Activated naive CD4-positive, alpha-beta T cell treated with anti-CD3 and anti-CD28 coated beads for 36 hours (primary cell): ENCODE measurements at regions not wholly inside any gene's neighbourhood (a gene's known extent, or its start where the extent isn't known, plus 50 kb on each side); places are given as distances from the start of the nearest gene placed in this dataset.

Experiments
- CTCF ChIA-PET: fragments of 350-600 bp; sonication (Branson Sonifier 250); formaldehyde crosslinking; loops from one replicate; lab custom pipeline; 2021; ENCODE audit warnings: antibody characterized with exemption; lab: Charles Lee
- DNase-seq: peaks from one replicate; pipeline ENCODE4 v3.0.0-alpha.2; 2020
- H3K27ac Mint-ChIP-seq: one replicate; pipeline ENCODE4 v1.8.0; 2021; ENCODE audit warnings: mild to moderate bottlenecking, mixed read lengths
- H3K27me3 Mint-ChIP-seq: one replicate; pipeline ENCODE4 v1.8.0; 2021; ENCODE audit warnings: low read depth, mixed read lengths
- H3K36me3 Mint-ChIP-seq: one replicate; pipeline ENCODE4 v1.8.0; 2021; ENCODE audit warnings: low read depth, mixed read lengths
- H3K4me1 Mint-ChIP-seq: one replicate; pipeline ENCODE4 v1.8.0; 2021; ENCODE audit warnings: low read depth, mixed read lengths
- H3K4me3 Mint-ChIP-seq: one replicate; pipeline ENCODE4 v1.8.0; 2021; ENCODE audit warnings: mild to moderate bottlenecking, moderate library complexity, mixed read lengths
- H3K9me3 Mint-ChIP-seq: one replicate; pipeline ENCODE4 v1.8.0; 2021; ENCODE audit warnings: mixed read lengths
- intact Hi-C: fragments of 100-400 bp; cut with micrococcal nuclease; formaldehyde crosslinking; loops from one replicate; pipeline ENCODE4 v1.15.1; 2023

- H3K4me3 Mint-ChIP-seq: no peak overlapping the region
- H3K27ac Mint-ChIP-seq: no peak overlapping the region
- intact Hi-C loops: no loop called here
- no peak for DNase-seq
- peaks cover 26% of the 10 kb centered on the region for H3K27me3 Mint-ChIP-seq
- H3K9me3 Mint-ChIP-seq: no peaks in the 10 kb centered on the region
- CTCF ChIA-PET: interaction anchor here (0.7 kb wide), 1 partner anchor 113 kb away, joined by 4 read pairs; no protein-coding TSS in a partner anchor
- H3K36me3 Mint-ChIP-seq: no peaks in the 10 kb centered on the region
- H3K4me1 Mint-ChIP-seq: no peaks in the 10 kb centered on the region
Observed at GRCh38 chr13:75103976-75104375, 378.0 kb downstream of the TBC1D4 start.

GRCh38 chr13:75102001-75102716, 379.8 kb downstream of the TBC1D4 start:
- CTCF ChIA-PET: interaction anchor here (0.6 to 1.5 kb wide), 2 partner anchors 10 to 117 kb away, joined by 4 to 6 read pairs; no protein-coding TSS in a partner anchor
- Mint-ChIP-seq H3K27ac (no peak overlapping the region), H3K27me3 (peaks cover 15% of the 10 kb centered on the region), H3K36me3 (no peaks in the 10 kb centered on the region), H3K9me3 (no peaks in the 10 kb centered on the region), H3K4me3 (no peak overlapping the region), H3K4me1 (no peaks in the 10 kb centered on the region)
- intact Hi-C loops: no loop called here
- DNase-seq: no peak

GRCh38 chr13:75101348-75101747, 380.6 kb downstream of the TBC1D4 start:
- peaks cover 12% of the 10 kb centered on the region for H3K27me3 Mint-ChIP-seq
- no peaks in the 10 kb centered on the region for H3K9me3 Mint-ChIP-seq
- H3K27ac Mint-ChIP-seq: no peak overlapping the region
- H3K4me1 Mint-ChIP-seq: no peaks in the 10 kb centered on the region
- no peaks in the 10 kb centered on the region for H3K36me3 Mint-ChIP-seq
- CTCF ChIA-PET: interaction anchor here (1.5 kb wide), 1 partner anchor 118 kb away, joined by 6 read pairs; no protein-coding TSS in a partner anchor
- intact Hi-C loops: no loop called here
- no peak for DNase-seq
- no peak overlapping the region for H3K4me3 Mint-ChIP-seq

- Mint-ChIP-seq H3K9me3 (no peaks in the 10 kb centered on the region), H3K36me3 (no peaks in the 10 kb centered on the region), H3K27ac (no peak overlapping the region), H3K4me1 (peaks cover 5% of the 10 kb centered on the region), H3K4me3 (no peak overlapping the region), H3K27me3 (peaks cover 1% of the 10 kb centered on the region)
- DNase-seq: no peak
- intact Hi-C loops: no loop called here
- CTCF ChIA-PET: no interaction called here
Observed at GRCh38 chr13:75092143-75092542, 389.8 kb downstream of the TBC1D4 start.

- DNase-seq: no peak
- Mint-ChIP-seq H3K36me3 (no peaks in the 10 kb centered on the region), H3K27ac (no peak overlapping the region), H3K4me1 (peaks cover 5% of the 10 kb centered on the region), H3K27me3 (peaks cover 1% of the 10 kb centered on the region), H3K4me3 (no peak overlapping the region), H3K9me3 (no peaks in the 10 kb centered on the region)
- CTCF ChIA-PET: interaction anchor here (0.9 kb wide), 1 partner anchor 128 kb away, joined by 3 read pairs; no protein-coding TSS in a partner anchor
- intact Hi-C loops: no loop called here
Observed at GRCh38 chr13:75091718-75092117, 390.3 kb downstream of the TBC1D4 start.

GRCh38 chr13:75090872-75091615, 390.9 kb downstream of the TBC1D4 start:
- Mint-ChIP-seq H3K9me3 (no peaks in the 10 kb centered on the region), H3K27ac (no peak overlapping the region), H3K4me3 (no peak overlapping the region), H3K27me3 (peaks cover 1% of the 10 kb centered on the region), H3K4me1 (peaks cover 5% of the 10 kb centered on the region), H3K36me3 (no peaks in the 10 kb centered on the region)
- no peak for DNase-seq
- intact Hi-C loops: no loop called here
- CTCF ChIA-PET: interaction anchor here (0.9 kb wide), 1 partner anchor 128 kb away, joined by 3 read pairs; no protein-coding TSS in a partner anchor

- H3K4me1 Mint-ChIP-seq: peaks cover 5% of the 10 kb centered on the region
- intact Hi-C loops: no loop called here
- peaks cover 1% of the 10 kb centered on the region for H3K27me3 Mint-ChIP-seq
- no peaks in the 10 kb centered on the region for H3K9me3 Mint-ChIP-seq
- no peak overlapping the region for H3K4me3 Mint-ChIP-seq
- no peaks in the 10 kb centered on the region for H3K36me3 Mint-ChIP-seq
- CTCF ChIA-PET: no interaction called here
- DNase-seq: no peak
- no peak overlapping the region for H3K27ac Mint-ChIP-seq
Observed at GRCh38 chr13:75088915-75089314, 393.1 kb downstream of the TBC1D4 start.

- Mint-ChIP-seq H3K27ac (no peak overlapping the region), H3K9me3 (no peaks in the 10 kb centered on the region), H3K27me3 (peaks cover 4% of the 10 kb centered on the region), H3K4me1 (no peaks in the 10 kb centered on the region), H3K4me3 (no peak overlapping the region), H3K36me3 (peaks cover 2% of the 10 kb centered on the region)
- CTCF ChIA-PET: no interaction called here
- intact Hi-C loops: no loop called here
- DNase-seq: no peak
Observed at GRCh38 chr13:75079226-75079625, 402.7 kb downstream of the TBC1D4 start.

- Mint-ChIP-seq H3K9me3 (no peaks in the 10 kb centered on the region), H3K27me3 (peaks cover 4% of the 10 kb centered on the region), H3K4me3 (no peak overlapping the region), H3K27ac (no peak overlapping the region), H3K4me1 (no peaks in the 10 kb centered on the region), H3K36me3 (peaks cover 2% of the 10 kb centered on the region)
- no peak for DNase-seq
- intact Hi-C loops: no loop called here
- CTCF ChIA-PET: no interaction called here
Observed at GRCh38 chr13:75076476-75076875, 405.5 kb downstream of the TBC1D4 start.

- Mint-ChIP-seq H3K27ac (no peak overlapping the region), H3K36me3 (no peaks in the 10 kb centered on the region), H3K4me3 (no peak overlapping the region), H3K9me3 (no peaks in the 10 kb centered on the region), H3K27me3 (peaks cover 3% of the 10 kb centered on the region), H3K4me1 (no peaks in the 10 kb centered on the region)
- no peak for DNase-seq
- intact Hi-C loops: no loop called here
- CTCF ChIA-PET: no interaction called here
Observed at GRCh38 chr13:75073786-75074185, 408.2 kb downstream of the TBC1D4 start.

- H3K36me3 Mint-ChIP-seq: no peaks in the 10 kb centered on the region
- no peaks in the 10 kb centered on the region for H3K9me3 Mint-ChIP-seq
- intact Hi-C loops: no loop called here
- H3K27ac Mint-ChIP-seq: no peak overlapping the region
- DNase-seq: no peak
- CTCF ChIA-PET: no interaction called here
- H3K4me1 Mint-ChIP-seq: no peaks in the 10 kb centered on the region
- H3K4me3 Mint-ChIP-seq: no peak overlapping the region
- H3K27me3 Mint-ChIP-seq: peaks cover 3% of the 10 kb centered on the region
Observed at GRCh38 chr13:75072891-75073290, 409.1 kb downstream of the TBC1D4 start.

GRCh38 chr13:75072368-75072767, 409.6 kb downstream of the TBC1D4 start:
- Mint-ChIP-seq H3K36me3 (no peaks in the 10 kb centered on the region), H3K27me3 (peaks cover 3% of the 10 kb centered on the region), H3K27ac (no peak overlapping the region), H3K4me1 (no peaks in the 10 kb centered on the region), H3K9me3 (no peaks in the 10 kb centered on the region), H3K4me3 (no peak overlapping the region)
- DNase-seq: no peak
- intact Hi-C loops: no loop called here
- CTCF ChIA-PET: no interaction called here

- H3K36me3 Mint-ChIP-seq: no peaks in the 10 kb centered on the region
Observed at GRCh38 chr13:75071796-75072195, 410.2 kb downstream of the TBC1D4 start.

More at GRCh38 chr13:75071796-75072195, 410.2 kb downstream of the TBC1D4 start:
- DNase-seq: no peak
- no peaks in the 10 kb centered on the region for H3K9me3 Mint-ChIP-seq
- CTCF ChIA-PET: no interaction called here
- H3K27ac Mint-ChIP-seq: no peak overlapping the region
- no peaks in the 10 kb centered on the region for H3K4me1 Mint-ChIP-seq
- H3K27me3 Mint-ChIP-seq: no peaks in the 10 kb centered on the region
- no peak overlapping the region for H3K4me3 Mint-ChIP-seq
- intact Hi-C loops: no loop called here
